Chondrocyte (in vitro differentiated cells): ENCODE measurements at regions not wholly inside any gene's neighbourhood (a gene's known extent, or its start where the extent isn't known, plus 50 kb on each side); places are given as distances from the start of the nearest gene placed in this dataset.

Source experiments
- DNase-seq: peaks from one replicate; pipeline ENCODE4 v3.0.0; 2021; ENCODE audit warnings: mixed read lengths, low spot score
- H3K27ac Mint-ChIP-seq: one replicate; pipeline ENCODE4 v1.8.0; 2021; ENCODE audit warnings: mild to moderate bottlenecking, moderate library complexity, mixed read lengths; ENCODE audit not compliant: unreplicated experiment
- H3K27me3 Mint-ChIP-seq: 2 replicates; pipeline ENCODE4 v1.8.0; 2021; ENCODE audit warnings: low read depth, mixed read lengths
- H3K36me3 Mint-ChIP-seq: 2 replicates; pipeline ENCODE4 v1.8.0; 2021; ENCODE audit warnings: low read depth, mixed read lengths
- H3K4me1 Mint-ChIP-seq: 2 replicates; pipeline ENCODE4 v1.8.0; 2021; ENCODE audit warnings: low read depth, mild to moderate bottlenecking, mixed read lengths
- H3K4me3 Mint-ChIP-seq: one replicate; pipeline ENCODE4 v1.8.0; 2021; ENCODE audit warnings: mild to moderate bottlenecking, moderate library complexity, mixed read lengths; ENCODE audit not compliant: unreplicated experiment
- H3K9me3 Mint-ChIP-seq: 2 replicates; pipeline ENCODE4 v1.8.0; 2021; ENCODE audit warnings: low read depth, mixed read lengths
- TF ChIP-seq, protein P1 (sequence below): fragments of 200-600 bp; sonication (generic); IDR thresholded peaks from 2 replicates; pipeline ENCODE4 v1.5.0; 2021; ENCODE audit warnings: antibody characterized with exemption, mild to moderate bottlenecking, moderate library complexity

GRCh38 chr14:25120261-25120660 is 70.3 kb upstream of the STXBP6 start:
- H3K4me1 Mint-ChIP-seq: peaks cover 14% of the 10 kb centered on the region
- no peak for DNase-seq
- H3K36me3 Mint-ChIP-seq: no peaks in the 10 kb centered on the region
- no peak overlapping the region for H3K4me3 Mint-ChIP-seq
- H3K9me3 Mint-ChIP-seq: peaks cover under 1% of the 10 kb centered on the region
- TF ChIP-seq, protein P1, sequence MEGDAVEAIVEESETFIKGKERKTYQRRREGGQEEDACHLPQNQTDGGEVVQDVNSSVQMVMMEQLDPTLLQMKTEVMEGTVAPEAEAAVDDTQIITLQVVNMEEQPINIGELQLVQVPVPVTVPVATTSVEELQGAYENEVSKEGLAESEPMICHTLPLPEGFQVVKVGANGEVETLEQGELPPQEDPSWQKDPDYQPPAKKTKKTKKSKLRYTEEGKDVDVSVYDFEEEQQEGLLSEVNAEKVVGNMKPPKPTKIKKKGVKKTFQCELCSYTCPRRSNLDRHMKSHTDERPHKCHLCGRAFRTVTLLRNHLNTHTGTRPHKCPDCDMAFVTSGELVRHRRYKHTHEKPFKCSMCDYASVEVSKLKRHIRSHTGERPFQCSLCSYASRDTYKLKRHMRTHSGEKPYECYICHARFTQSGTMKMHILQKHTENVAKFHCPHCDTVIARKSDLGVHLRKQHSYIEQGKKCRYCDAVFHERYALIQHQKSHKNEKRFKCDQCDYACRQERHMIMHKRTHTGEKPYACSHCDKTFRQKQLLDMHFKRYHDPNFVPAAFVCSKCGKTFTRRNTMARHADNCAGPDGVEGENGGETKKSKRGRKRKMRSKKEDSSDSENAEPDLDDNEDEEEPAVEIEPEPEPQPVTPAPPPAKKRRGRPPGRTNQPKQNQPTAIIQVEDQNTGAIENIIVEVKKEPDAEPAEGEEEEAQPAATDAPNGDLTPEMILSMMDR: no peak
- H3K27ac Mint-ChIP-seq: no peak overlapping the region
- no peaks in the 10 kb centered on the region for H3K27me3 Mint-ChIP-seq

- Mint-ChIP-seq H3K36me3 (no peaks in the 10 kb centered on the region), H3K27ac (no peak overlapping the region), H3K4me3 (no peak overlapping the region), H3K27me3 (no peaks in the 10 kb centered on the region), H3K4me1 (peaks cover 14% of the 10 kb centered on the region), H3K9me3 (peaks cover 5% of the 10 kb centered on the region)
- no peak for DNase-seq
- TF ChIP-seq, protein P1: no peak
Measured at GRCh38 chr14:25118671-25119070, 68.7 kb upstream of the STXBP6 start.

- Mint-ChIP-seq H3K27ac (no peak overlapping the region), H3K4me3 (no peak overlapping the region), H3K4me1 (peaks cover 13% of the 10 kb centered on the region), H3K27me3 (no peaks in the 10 kb centered on the region), H3K9me3 (peaks cover 5% of the 10 kb centered on the region), H3K36me3 (no peaks in the 10 kb centered on the region)
- TF ChIP-seq, protein P1: no peak
- DNase-seq: no peak
Measured at GRCh38 chr14:25117342-25117741, 67.4 kb upstream of the STXBP6 start.

GRCh38 chr14:25116607-25117006 is 66.7 kb upstream of the STXBP6 start:
- peaks cover 8% of the 10 kb centered on the region for H3K4me1 Mint-ChIP-seq
- H3K27ac Mint-ChIP-seq: no peak overlapping the region
- no peak for DNase-seq
- H3K4me3 Mint-ChIP-seq: no peak overlapping the region
- no peaks in the 10 kb centered on the region for H3K27me3 Mint-ChIP-seq
- no peaks in the 10 kb centered on the region for H3K36me3 Mint-ChIP-seq
- TF ChIP-seq, protein P1: no peak
- H3K9me3 Mint-ChIP-seq: peaks cover 5% of the 10 kb centered on the region

GRCh38 chr14:25113394-25113793 is 63.4 kb upstream of the STXBP6 start:
- DNase-seq: no peak
- Mint-ChIP-seq H3K4me3 (no peak overlapping the region), H3K27ac (no peak overlapping the region), H3K9me3 (peaks cover 9% of the 10 kb centered on the region), H3K27me3 (no peaks in the 10 kb centered on the region), H3K4me1 (peaks cover 35% of the 10 kb centered on the region), H3K36me3 (no peaks in the 10 kb centered on the region)
- TF ChIP-seq, protein P1: no peak
